K562 (cell line): ENCODE measurements at regions not wholly inside any gene's neighbourhood (a gene's known extent, or its start where the extent isn't known, plus 50 kb on each side); places are given as distances from the start of the nearest gene placed in this dataset.

Experiments
- ATF7 ChIP-seq: fragments of 450-650 bp; IDR thresholded peaks from 2 replicates; pipeline ENCODE4 v1.7.1; 2014; ENCODE audit warnings: mild to moderate bottlenecking, moderate library complexity
- BHLHE40 ChIP-seq: IDR thresholded peaks from 2 replicates; pipeline ENCODE4 v1.6.1; 2011; ENCODE audit warnings: low read length, improper control_type of control experiment
- CBX1 ChIP-seq: sonication (generic); IDR thresholded peaks from 2 replicates; pipeline ENCODE4 v1.6.1; 2016; ENCODE audit warnings: antibody characterized with exemption, low read depth, mild to moderate bottlenecking
- HCFC1 ChIP-seq: IDR thresholded peaks from 2 replicates; pipeline ENCODE4 v1.6.1; 2012; ENCODE audit warnings: low read depth, low read length, improper control_type of control experiment
- HDGF ChIP-seq: fragments of 450-650 bp; IDR thresholded peaks from 2 replicates; pipeline ENCODE4 v1.6.1; 2016
- MYC ChIP-seq, 2 experiments: fragments of 250-450 bp in 1 of 2; sonication (Bioruptor Pico) in 1 of 2; IDR thresholded peaks; 2 replicates each; pipeline versions ENCODE4 v1.5.1 to v1.6.1; 2012 to 2021; ENCODE audit warnings: low read depth in 2 of 2, borderline replicate concordance in 1 of 2, improper control_type of control experiment in 1 of 2, low read length in 1 of 2, mild to moderate bottlenecking in 1 of 2, moderate library complexity in 1 of 2
- ZNF263 ChIP-seq: sonication (generic); formaldehyde crosslinking; IDR thresholded peaks from 2 replicates; pipeline ENCODE4 v1.8.0; 2022; ENCODE audit warnings: mild to moderate bottlenecking, missing genetic modification reagents, borderline replicate concordance
- ZNF707 ChIP-seq: fragments of 250-450 bp; sonication (Bioruptor Pico); conservative IDR thresholded peaks from 2 replicates; pipeline ENCODE4 v1.8.0; 2022; ENCODE audit warnings: inconsistent platforms, mild to moderate bottlenecking, moderate library complexity
- TF ChIP-seq, protein P1 (sequence below), 3 experiments: IDR thresholded peaks in 2 of 3; conservative IDR thresholded peaks in 1 of 3; 2 replicates each; pipeline ENCODE4 v1.5.1; 2011 to 2012; ENCODE audit warnings: low read length in 3 of 3, mild to moderate bottlenecking in 3 of 3, control low read depth in 2 of 3, improper control_type of control experiment in 1 of 3, inconsistent platforms in 1 of 3, low read depth in 1 of 3, mixed read lengths in 1 of 3, moderate library complexity in 1 of 3; ENCODE audit not compliant: insufficient read depth in 2 of 3

DNA sequence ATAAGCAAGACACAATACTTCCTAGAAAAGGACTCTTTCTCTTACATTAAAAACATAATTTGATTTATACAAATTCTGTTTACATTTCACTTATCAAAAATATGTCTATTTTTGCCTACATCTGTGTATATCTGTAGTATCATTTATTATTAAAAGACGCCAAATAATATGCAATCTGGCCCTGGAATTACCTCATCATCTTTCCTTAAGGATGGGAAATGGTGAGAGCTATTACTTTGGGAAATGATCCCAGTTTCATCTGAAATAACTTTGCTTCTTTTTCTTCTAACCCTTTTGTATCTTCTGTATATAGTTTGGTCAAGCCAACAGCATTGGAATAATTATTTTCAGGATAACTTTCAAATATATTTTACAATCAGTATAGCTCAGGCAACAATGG, 85.0 kb downstream of the FAS start:
- TF ChIP-seq HDGF (no peak), HCFC1 (no peak), BHLHE40 (no peak), CBX1 (no peak), MYC (IDR thresholded peaks at IDR 0.05; ENCODE audit: low read depth, low read length) (no peak), MYC (CRISPR knock-in tag; IDR thresholded peaks at IDR 0.05; ENCODE audit: borderline replicate concordance, low read depth) (no peak), ZNF263 (CRISPR knock-in tag) (no peak), ATF7 (no peak), ZNF707 (CRISPR knock-in tag) (no peak)
- TF ChIP-seq, protein P1, sequence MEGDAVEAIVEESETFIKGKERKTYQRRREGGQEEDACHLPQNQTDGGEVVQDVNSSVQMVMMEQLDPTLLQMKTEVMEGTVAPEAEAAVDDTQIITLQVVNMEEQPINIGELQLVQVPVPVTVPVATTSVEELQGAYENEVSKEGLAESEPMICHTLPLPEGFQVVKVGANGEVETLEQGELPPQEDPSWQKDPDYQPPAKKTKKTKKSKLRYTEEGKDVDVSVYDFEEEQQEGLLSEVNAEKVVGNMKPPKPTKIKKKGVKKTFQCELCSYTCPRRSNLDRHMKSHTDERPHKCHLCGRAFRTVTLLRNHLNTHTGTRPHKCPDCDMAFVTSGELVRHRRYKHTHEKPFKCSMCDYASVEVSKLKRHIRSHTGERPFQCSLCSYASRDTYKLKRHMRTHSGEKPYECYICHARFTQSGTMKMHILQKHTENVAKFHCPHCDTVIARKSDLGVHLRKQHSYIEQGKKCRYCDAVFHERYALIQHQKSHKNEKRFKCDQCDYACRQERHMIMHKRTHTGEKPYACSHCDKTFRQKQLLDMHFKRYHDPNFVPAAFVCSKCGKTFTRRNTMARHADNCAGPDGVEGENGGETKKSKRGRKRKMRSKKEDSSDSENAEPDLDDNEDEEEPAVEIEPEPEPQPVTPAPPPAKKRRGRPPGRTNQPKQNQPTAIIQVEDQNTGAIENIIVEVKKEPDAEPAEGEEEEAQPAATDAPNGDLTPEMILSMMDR (IDR thresholded peaks at IDR 0.05 in 2 of 3, conservative IDR thresholded peaks at IDR 0.05 in 1 of 3; ENCODE audit: insufficient read depth in 2 of 3, low read depth in 1 of 3, low read length in 3 of 3): no peak
